HG03175 (cell line): ENCODE measurements at regions not wholly inside any gene's neighbourhood (a gene's known extent, or its start where the extent isn't known, plus 50 kb on each side); places are given as distances from the start of the nearest gene placed in this dataset.
"Not testable (repeated sequence)": the region's sequence is repeated elsewhere in the genome, so short reads cannot be mapped to it uniquely, and the experiment has no call there.

Experiments
- ATAC-seq: cut with Tn5 transposase; IDR thresholded peaks from one replicate; pipeline ENCODE4 v1.9.1; 2021; ENCODE audit warnings: mild to moderate bottlenecking, moderate library complexity; ENCODE audit not compliant: unreplicated experiment

- ATAC-seq = no peak
Measured at GRCh38 chr1:10910681-10911489, 101.6 kb upstream of the TARDBP start.

GRCh38 chr1:10911490-10912166, 100.8 kb upstream of the TARDBP start:
- ATAC-seq = no peak

- ATAC-seq = no peak
Measured at GRCh38 chr1:10912441-10912840, 100.0 kb upstream of the TARDBP start.

GRCh38 chr1:10914056-10914455, 98.4 kb upstream of the TARDBP start:
- ATAC-seq = no peak

GRCh38 chr1:10915594-10915993, 96.9 kb upstream of the TARDBP start:
- ATAC-seq = no peak

GRCh38 chr1:10916311-10916710, 96.1 kb upstream of the TARDBP start:
- no peak for ATAC-seq

- no peak for ATAC-seq
Measured at GRCh38 chr1:10916991-10917390, 95.5 kb upstream of the TARDBP start.

GRCh38 chr1:10917513-10918454, 94.7 kb upstream of the TARDBP start:
- no peak for ATAC-seq

- ATAC-seq = no peak
Measured at GRCh38 chr1:10918531-10918930, 93.9 kb upstream of the TARDBP start.

- ATAC-seq = no peak
Measured at GRCh38 chr1:10920063-10920626, 92.3 kb upstream of the TARDBP start.

- not testable (repeated sequence) for ATAC-seq
Measured at GRCh38 chr1:10922315-10923060, 90.0 kb upstream of the TARDBP start.

GRCh38 chr1:10924030-10924429, 88.4 kb upstream of the TARDBP start:
- ATAC-seq = no peak

GRCh38 chr1:10928654-10929053, 83.8 kb upstream of the TARDBP start:
- no peak for ATAC-seq

- no peak for ATAC-seq
Measured at GRCh38 chr1:10932088-10932487, 80.4 kb upstream of the TARDBP start.

GRCh38 chr1:10934150-10934818, 78.2 kb upstream of the TARDBP start:
- no peak for ATAC-seq

GRCh38 chr1:10935246-10935645, 77.2 kb upstream of the TARDBP start:
- ATAC-seq = no peak

GRCh38 chr1:10935724-10936123, 76.7 kb upstream of the TARDBP start:
- ATAC-seq = no peak

- ATAC-seq = no peak
Measured at GRCh38 chr1:10936998-10937901, 75.2 kb upstream of the TARDBP start.
